Stimulated activated memory B cell treated with anti-CD40 and anti-IgM and Interleukin-4, amounts not matched to agents 10 μg/mL and 1 μg/mL and 100 μg/mL, for 72 hours (primary cell): ENCODE measurements at regions not wholly inside any gene's neighbourhood (a gene's known extent, or its start where the extent isn't known, plus 50 kb on each side); places are given as distances from the start of the nearest gene placed in this dataset.

Source experiments
- ATAC-seq: fragments of 150-1000 bp; cut with Tn5 transposase; 2 replicates; pipeline ENCODE4 v1.10.0; 2021
- H3K27ac Mint-ChIP-seq: one replicate; pipeline ENCODE4 v1.8.0; 2022; ENCODE audit warnings: mild to moderate bottlenecking, mixed read lengths
- H3K27me3 Mint-ChIP-seq: one replicate; pipeline ENCODE4 v1.8.0; 2022; ENCODE audit warnings: mixed read lengths
- H3K36me3 Mint-ChIP-seq: one replicate; pipeline ENCODE4 v1.8.0; 2022; ENCODE audit warnings: mixed read lengths
- H3K4me1 Mint-ChIP-seq: one replicate; pipeline ENCODE4 v1.8.0; 2022; ENCODE audit warnings: mixed read lengths
- H3K4me3 Mint-ChIP-seq: one replicate; pipeline ENCODE4 v1.8.0; 2022; ENCODE audit warnings: mild to moderate bottlenecking, moderate library complexity, mixed read lengths
- H3K9me3 Mint-ChIP-seq: one replicate; pipeline ENCODE4 v1.8.0; 2022; ENCODE audit warnings: mixed read lengths

DNA sequence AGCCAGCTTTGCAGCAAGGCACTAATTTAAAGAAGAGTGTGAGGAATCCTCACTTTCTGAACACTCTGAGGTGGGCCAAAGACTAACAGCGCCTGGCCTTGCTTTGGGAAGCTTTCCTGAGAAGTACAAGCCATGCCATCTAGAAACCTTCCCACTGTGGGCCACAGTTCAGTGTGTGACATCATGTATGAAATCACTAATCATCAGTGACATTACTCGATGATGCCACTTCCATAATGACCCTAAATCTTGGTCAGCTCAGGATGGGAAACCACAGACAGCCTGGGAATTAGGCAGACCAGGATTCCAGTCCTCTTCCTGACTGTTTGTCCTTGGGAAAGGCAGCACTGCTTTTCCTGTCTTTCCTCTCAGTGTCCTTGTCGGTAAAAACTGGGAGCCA, 54.2 kb upstream of the HSPA9 start:
- no peak overlapping the region for H3K4me3 Mint-ChIP-seq
- peaks cover 14% of the 10 kb centered on the region for H3K4me1 Mint-ChIP-seq
- peaks cover 26% of the 10 kb centered on the region for H3K27me3 Mint-ChIP-seq
- no peak for ATAC-seq
- H3K9me3 Mint-ChIP-seq, result no peaks in the 10 kb centered on the region
- H3K36me3 Mint-ChIP-seq, result no peaks in the 10 kb centered on the region
- H3K27ac Mint-ChIP-seq, result no peak overlapping the region

DNA sequence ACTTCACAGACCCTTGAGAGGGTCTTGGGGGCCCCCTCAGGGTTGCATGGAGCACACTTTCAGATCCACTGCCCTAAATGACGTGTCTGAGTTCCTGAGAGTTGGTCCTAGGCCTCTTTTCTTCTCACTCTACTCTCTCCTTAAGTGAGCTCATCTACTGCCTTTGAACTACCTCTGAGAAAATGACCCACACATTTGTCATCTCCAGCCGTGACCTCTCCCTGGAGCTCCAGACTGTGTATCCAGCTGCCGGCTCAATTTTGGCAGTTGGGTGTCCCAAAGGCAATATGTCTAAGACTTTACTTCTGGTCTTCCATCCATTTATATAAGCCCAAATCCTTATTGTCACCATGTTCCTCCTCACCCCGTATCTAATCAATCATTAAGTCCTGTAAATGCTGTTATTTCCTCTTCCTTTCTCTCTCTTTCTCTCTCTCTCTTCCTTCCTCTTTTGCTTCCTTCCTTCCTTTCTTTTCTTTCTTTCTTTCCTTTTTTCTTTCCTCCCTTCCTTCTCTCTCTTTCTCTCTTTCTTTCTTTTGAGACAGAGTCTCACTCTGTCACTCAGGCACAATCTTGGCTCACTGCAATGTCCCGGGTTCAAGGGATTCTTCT, 51.2 kb upstream of the HSPA9 start:
- no peak for ATAC-seq
- Mint-ChIP-seq H3K27ac (no peak overlapping the region), H3K4me3 (no peak overlapping the region), H3K27me3 (peaks cover 15% of the 10 kb centered on the region), H3K36me3 (no peaks in the 10 kb centered on the region), H3K4me1 (peaks cover 7% of the 10 kb centered on the region), H3K9me3 (no peaks in the 10 kb centered on the region)

DNA sequence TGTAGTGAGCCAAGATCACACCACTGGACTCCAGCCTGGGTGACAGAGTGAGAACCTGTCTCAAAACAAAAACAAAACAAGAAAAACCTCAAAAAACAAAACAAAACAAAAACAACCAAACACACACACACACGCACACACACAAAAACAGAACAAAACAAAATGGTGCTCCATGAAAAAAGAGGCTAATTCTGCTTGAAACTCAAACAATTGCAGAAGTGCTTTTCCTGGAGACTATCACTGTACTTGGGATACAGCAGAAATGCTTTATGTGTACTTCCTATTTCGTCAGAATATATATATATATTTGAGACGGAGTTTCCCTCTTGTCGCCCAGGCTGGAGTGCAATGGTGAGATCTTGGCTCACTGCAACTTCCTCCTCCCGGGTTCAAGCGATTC, 49.9 kb upstream of the HSPA9 start:
- H3K4me1 Mint-ChIP-seq, result peaks cover 7% of the 10 kb centered on the region
- no peak overlapping the region for H3K4me3 Mint-ChIP-seq
- no peaks in the 10 kb centered on the region for H3K36me3 Mint-ChIP-seq
- peaks cover 24% of the 10 kb centered on the region for H3K27me3 Mint-ChIP-seq
- no peaks in the 10 kb centered on the region for H3K9me3 Mint-ChIP-seq
- ATAC-seq, result no peak
- no peak overlapping the region for H3K27ac Mint-ChIP-seq
